NCI-H82 (cell line): ENCODE measurements at regions not wholly inside any gene's neighbourhood (a gene's known extent, or its start where the extent isn't known, plus 50 kb on each side); places are given as distances from the start of the nearest gene placed in this dataset.
"Not testable (repeated sequence)": the region's sequence is repeated elsewhere in the genome, so short reads cannot be mapped to it uniquely, and the experiment has no call there.

ENCODE experiments used
- DNase-seq: peaks from one replicate; lab custom pipeline; 2025; lab: John Stamatoyannopoulos, UW

DNA sequence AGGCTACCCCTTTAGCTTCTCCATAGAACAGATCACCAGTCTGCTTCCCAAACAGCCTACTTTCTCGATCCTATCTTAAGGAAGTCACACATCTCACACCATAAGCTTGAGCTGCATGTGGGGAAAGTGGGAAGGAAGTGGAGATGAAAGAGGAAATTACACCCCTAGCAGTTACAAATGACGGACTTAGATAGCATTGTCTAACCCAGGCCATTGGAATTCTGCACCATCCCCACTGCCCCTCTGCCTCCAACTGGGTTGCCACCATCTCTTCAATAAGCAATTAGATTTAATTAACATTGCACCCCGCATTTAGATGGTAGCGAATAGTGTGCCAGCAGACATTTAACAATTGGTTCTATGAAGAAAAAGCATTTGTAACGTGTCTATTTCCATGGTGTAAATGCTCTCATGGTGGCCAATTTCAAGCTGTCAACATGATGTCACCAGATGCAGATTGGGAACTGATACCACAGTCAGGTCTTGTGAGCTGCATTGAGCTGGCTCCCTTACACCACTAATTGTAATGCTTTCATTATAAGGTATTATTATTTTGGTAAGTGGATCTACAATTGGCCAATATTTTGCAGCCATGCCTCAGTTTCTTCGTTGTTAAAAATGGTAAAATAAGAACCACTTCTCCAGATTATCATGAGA, 124.7 kb downstream of the CD24 start:
- DNase-seq = no peak

DNA sequence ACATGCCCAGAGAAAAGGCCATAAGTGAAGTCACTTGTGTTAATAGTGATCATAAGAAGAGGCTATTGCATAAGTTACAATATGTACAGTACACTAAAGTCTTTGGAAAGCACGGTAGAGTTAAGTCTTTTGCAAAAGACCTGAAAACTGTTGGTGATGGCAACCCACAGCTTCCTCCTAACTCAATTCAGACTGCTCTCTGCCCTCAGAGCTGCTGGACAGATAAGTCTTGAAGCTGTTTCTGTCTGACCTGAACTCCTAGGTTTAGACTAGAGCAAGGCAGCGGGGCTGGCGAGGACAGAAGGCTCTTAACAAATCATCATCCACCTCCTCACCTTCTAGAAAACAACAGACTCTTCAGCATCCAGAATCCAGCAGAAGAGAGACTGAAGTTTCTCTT, 125.4 kb downstream of the CD24 start:
- no peak for DNase-seq

DNA sequence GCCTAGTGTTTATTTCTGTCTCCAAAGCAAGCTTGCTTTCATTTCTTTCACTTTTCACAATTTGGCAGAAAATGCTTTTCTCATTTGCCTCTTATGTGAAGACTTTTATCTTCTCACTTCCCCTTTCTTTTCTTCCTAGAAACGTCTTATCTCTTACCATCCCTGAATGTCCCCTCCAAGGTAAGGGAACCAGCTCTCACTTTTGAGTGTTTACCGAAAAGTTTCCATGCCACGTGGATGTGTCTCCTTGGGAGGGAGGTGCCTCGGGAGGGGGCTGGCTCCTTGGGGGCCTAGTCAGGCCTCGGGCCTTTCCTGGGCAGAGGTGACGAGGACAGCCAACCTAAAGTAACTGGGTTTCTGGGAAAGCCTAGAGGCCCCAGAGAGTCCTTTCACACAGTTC, 127.4 kb downstream of the CD24 start:
- no peak for DNase-seq

DNA sequence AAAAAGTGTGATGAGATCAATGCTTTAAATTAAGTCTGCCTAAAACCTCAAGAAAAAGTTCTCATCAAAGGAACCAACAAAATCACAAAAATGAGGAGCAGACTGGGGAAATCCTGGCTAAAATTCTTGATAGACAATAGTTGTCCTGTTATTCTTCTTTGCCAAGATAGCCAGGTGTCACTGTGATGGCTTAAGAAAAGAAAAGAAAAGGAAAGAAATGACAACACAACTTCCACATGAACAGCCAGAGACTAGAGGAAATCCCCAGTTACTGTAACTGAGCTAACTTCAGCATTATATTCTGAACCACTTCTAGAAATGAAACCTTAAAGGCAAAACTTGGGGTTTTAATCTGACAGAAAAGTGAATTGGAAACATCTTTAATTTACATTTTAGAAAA, 129.6 kb downstream of the CD24 start:
- DNase-seq = no peak

DNA sequence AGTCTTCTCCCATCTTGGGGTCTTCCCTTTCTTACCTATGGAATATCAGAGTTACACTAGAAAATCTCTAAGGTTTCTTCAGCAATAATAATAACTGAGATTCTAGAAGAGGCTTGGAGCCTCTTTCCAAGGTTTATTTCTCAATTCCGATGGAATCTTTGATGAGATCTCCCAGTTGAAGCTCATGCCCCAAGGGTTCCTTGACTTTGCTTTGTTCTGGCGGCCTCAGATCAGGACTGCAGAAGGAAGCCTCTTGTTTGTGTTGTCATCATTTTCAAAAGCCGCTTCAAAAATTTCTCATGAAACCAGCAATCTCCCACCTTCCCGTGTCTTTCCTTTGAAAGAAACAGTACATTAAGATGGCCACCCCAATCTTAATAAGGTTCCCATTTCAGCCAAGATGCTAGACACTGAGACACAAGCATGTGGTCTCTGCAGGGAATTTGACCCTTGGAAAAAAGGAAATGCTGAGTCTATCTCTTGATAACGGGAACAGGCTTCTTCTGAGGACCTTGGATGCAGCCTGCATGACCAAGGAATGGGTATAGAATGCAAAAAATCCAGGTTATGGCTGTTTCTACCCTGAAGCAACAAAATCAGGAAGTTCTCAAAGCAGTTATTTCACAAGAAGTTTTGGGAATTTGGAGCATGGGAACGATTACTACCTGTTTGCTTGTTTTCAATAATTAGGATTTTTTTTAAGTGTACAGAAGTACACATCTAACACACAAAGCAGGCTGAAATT, 141.6 kb downstream of the CD24 start:
- no peak for DNase-seq

DNA sequence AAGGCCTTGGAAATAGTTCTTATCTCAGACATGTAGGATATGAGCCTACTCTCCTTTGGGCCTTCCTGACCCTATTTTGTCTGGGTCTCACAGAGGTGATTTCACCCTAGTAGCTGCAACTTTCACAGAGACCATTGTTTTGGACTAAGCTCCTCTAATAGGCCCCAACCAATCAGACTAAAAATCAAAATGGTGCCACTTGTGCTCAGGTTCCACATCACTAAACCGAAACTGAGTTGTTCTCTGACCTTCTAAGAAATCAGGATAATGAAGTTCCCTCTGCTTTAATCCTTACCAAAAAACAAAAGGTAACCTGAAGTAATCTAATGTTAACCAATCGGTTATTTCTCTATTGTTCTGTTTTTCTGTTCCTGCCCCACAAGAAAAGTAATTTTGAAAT, 143.6 kb downstream of the CD24 start:
- DNase-seq = no peak

DNA sequence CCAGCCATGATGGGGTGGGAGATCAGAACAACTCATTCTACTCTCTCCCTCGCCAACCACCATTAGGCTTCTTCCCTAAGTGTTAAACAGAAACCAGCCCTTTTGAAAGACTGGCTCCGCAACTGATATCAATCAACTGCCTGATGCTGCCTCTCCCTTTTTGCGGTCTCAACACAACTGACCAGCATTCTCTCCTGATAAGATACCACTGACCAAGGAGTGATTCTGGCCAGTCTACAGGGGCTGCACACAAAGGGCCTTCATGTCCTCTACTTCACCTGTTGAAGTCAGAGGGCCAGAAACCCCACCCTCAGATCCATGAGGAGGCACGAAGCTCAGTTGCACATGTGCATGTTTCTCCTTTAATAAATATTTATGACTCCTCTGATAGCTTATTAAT, 145.1 kb downstream of the CD24 start:
- no peak for DNase-seq

DNA sequence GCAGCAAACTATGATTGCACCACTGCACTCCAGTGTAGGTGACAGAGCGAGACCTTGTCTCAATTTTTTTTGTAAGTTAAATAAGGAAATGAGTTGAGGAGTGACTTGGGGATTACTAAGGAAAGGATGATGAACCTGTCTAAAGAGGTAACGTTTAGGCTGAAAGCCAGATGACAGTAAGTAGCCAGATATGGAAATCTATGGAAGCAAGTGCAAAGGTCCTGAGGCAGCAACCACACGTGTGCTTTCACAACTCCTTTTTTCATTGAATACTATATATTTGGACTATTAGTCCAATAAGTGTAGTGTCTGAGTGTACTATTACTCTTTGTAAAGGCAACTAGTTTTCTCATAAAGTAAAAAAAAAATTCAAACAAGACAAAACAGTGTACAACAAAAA, 147.4 kb downstream of the CD24 start:
- DNase-seq = no peak

DNA sequence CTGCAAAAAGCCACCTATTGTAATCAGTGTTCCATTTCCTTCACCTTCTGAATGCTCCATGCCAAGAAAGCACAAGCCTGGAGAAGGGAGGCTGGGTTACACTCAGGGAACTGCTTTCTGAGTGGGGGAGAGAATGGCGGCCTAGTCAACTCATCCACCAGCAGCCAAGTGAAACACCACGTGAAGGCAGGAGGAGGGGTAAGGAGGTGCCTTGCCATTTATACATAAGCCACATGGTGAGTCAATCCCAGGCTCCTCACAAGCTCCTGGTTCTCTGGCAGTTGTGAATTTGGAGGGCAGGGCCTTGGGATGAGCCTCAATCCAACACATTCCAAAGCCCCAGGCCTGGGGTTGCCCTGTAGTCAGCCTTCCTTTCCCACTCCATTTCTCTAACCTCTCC, 149.4 kb downstream of the CD24 start:
- DNase-seq = no peak

DNA sequence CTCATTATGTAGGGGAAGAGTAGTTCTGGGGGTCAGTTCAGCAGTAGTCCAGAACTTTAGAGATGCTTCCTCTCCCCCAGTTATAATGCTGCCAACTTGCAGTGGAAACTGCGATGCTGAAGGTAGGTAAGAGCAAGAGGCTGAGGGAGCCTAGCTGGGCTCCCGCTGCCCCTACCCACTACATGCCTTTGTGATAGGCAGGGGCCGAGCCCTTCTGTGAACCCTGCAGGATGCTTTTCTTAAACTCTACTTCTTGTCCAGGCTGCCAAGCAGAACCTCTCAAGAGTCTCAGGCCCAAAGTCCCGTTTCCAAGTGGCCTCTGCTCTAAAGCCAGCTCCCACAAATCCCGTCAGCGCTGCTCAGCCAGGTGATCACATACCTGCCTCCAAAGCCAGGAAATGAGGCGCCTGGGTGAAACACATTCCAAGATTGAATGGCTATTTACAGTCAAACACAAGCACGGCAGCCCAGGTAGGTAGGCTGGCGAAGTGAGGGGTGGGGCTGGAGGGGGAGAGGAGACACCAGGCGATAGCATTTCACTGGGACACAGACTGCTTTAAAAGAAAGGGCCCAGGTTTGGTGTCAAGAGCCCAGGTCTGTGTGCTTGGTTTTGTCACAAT, 150.7 kb downstream of the CD24 start:
- no peak for DNase-seq

DNA sequence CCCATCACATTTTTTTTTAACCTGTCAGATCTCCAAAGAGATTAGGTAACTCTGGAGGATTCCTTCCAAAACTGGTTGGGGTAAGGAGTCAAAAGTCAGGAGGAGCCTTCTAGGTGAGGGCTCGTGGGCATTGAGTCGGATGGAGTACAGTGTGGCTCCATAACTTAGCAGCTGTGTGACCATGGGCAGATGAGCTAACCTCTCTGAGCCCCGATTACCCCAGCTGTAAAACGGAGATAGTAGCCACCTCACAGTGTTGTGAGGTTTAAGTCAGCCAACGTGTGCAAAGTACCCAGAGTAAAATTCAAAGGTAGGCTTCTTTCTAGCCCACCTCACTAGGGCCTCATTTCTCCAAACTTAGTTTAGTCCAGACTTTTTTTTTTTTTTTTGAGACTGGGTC, 151.5 kb downstream of the CD24 start:
- no peak for DNase-seq

DNA sequence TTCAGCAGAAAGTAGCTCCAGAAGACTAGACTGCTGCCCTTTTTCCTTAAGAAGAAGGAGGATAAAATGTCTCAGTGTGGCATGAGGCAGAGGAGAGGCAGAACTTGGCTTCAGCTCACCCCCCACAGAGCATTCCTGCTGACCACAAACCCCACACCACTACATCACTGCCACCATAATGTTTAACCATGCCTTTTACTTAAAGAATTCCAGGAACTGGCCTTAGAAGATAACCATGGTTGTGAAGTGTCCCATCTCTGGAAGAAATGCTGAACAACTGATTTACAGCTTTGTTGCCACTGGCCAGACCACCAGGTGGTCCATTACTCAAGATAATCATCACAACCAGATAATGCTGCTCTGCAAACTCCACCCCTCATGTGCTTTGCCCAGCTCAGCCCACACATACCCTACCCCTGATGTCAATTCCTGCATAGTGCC, 154.1 kb downstream of the CD24 start:
- DNase-seq = no peak

DNA sequence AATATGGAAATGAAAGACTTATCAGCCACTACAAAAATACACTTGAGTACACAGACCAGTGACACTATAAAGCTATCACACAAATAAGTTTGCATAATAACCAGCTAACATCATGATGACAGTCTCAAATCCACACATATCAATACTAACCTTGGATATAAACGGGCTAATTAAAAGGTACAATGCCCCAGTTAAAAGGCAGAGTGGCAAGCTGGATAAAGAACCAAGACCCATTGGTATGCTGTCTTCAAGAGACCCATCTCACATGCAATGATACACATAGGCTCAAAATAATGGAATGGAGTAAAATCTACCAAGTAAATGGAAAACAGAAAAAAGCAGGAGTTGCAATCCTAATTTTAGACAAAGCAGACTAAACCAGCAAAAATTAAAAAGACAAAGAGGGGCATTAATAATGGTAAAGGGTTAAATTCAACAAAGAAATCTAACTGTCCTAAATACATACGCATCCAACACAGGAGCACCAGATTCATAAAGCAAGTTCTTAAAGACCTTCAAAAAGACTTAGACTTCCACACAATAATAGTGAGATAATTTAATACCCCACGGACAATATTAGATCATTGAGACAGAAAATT, 163.3 kb downstream of the CD24 start:
- DNase-seq = no peak

DNA sequence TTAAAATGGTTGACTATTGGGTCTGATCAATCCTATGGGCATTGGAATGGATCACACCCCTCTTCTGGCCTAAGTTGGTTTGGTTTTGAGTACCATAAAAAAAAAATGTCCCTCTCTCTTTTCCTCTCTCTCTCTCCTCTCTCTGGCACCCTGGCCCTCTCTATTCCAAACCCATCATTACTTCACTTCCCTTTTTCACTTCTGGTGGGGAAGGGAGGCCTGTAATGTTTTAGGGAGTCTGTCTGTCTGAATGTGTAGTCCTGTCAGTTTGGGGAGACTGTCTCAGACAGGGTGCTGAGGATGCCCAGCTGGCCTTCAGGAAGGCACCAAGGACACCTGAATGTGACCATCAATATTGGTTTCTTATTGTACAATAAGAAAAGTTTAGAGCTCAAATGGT, 165.8 kb downstream of the CD24 start:
- no peak for DNase-seq

DNA sequence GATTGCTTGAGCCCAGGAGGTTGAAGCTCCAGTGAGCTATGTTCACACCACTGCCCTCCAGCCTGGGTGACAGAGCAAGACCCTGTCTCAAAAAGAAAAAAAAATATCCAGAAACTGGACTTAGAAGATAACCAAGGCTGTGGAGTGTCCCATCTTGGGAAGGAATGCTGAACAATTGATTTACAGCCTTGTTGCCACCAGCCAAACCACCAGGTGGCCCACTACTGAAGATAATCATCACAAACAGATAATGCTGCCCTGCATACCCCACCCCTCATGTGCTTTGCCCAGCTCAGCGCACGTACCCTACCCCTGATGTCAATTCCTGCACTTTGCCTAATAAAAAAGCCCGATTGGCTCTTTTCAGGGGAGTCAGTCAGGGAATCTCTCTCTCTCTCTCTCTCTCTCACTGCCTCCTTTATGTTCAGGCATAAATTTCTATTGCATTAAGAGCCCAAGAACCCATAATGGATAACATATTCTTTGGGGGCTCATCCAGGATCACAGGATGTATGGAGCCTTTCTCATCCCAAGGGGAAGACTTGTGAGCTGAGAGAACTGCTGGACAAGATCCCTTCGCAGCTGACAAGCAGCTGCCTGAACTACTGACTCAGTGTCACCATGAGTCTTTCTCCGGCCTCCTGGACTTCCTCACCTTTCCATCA, 166.4 kb downstream of the CD24 start:
- no peak for DNase-seq

DNA sequence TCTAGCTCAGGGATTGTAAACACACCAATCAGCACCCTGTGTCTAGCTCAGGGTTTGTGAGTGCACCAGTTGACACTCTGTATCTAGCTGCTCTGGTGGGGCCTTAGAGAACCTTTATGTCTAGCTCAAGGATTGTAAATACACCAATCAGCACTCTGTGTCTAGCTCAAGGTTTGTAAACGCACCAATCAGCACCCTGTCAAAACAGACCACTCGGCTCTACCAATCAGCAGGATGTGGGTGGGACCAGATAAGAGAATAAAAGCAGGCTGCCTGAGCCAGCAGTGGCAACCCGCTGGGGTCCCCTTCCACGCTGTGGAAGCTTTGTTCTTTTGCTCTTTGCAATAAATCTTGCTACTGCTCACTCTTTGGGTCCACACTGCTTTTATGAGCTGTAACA, 168.3 kb downstream of the CD24 start:
- DNase-seq = not testable (repeated sequence)

DNA sequence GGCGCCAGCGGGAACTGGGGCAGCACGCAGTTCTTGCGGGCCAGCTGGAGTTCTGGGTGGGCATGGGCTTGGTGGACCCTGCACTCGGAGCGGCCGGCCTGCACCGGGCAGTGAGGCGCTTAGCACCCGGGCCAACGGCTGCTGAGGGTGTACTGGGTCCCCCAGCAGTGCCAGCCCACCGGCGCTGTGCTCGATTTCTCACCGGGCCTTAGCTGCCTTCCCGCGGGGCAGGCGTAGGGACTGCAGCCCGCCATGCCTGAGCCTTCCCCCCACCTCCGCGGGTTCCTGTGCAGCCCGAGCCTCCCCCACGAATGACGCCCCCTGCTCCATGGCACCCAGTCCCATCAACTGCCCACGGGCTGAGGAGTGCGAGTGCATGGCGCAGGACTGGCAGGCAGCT, 168.8 kb downstream of the CD24 start:
- no peak for DNase-seq

DNA sequence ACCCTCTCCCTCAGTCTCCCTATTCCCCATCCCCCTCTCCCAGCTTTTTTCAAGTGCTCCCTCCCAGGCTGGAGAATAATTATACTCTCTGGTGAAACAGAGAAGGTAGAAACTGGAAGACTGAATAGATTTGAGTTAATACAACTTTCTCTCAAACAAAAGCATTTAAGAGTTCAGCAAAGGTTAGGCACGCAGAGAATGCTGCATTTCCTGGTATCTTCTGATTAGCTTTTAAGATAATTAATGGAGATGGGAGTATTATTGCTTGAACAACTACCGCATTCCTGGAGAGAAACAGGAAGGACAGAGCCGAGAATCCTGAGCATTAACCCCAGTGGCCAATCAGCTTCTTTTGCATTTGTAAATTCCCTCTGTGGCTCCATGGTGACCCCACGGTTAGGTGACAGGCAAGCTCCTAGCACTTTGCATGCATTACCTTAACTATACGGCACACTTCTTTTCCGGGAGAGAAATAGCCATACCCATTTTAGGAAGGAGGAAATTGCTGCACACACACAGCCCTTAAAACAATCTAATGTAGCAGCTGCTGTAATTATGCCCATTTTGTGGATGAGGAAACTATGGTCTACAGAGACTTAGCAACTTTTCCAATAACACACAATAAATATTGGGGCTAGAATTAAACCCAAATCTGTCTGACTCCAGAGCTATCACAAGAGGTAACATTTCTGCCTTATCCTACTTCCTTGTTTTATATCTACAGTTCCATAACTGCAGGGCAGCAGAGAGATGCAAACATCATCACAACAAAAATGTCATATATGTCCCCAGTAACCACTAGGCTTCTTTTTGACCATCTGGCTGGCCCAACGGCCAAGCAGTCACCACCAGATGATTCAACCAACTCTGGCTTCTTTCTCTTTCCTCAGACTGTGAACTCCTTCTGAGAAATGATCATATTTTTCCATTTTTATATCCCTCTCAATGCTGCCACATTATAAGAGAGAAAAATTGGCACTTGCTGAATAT, 169.9 kb downstream of the CD24 start:
- DNase-seq = no peak

DNA sequence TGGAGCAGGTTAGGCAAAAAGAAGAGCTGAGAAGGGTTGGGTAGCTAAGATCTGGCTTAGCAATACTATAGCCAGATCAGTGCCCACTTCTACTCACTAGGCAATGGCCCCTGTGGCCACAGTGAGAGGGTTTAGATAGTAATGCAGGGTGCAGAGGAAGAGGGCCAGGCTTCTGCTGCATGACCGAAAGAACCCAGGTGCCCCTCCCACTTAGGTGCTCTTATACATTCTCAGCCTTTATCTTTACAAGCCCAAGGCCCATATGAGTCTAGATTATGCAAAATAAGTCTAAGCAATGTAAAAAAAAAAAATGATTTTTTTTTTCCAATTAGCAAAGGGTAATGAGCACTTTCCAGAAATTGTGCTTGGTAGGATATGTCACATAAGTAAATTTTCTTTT, 171.3 kb downstream of the CD24 start:
- no peak for DNase-seq

DNA sequence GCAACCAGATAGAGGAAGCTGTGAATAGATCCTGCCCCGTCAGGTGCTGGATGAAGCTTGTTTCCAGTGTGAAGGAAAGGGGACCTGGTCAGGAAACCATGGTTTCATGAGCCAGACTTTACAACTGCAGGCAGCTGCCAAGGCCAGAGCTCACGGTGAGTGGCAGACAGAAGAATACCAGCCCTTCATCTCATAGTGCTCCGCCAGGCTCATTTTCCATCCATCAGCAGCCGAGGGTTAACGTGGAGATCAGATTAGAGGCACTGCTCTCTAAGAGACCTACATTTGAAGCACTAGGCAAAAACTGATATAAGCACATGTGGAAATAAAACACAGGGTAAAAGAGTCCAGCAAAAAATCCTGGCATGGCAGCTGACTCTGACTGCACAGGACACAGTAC, 172.4 kb downstream of the CD24 start:
- DNase-seq = no peak

DNA sequence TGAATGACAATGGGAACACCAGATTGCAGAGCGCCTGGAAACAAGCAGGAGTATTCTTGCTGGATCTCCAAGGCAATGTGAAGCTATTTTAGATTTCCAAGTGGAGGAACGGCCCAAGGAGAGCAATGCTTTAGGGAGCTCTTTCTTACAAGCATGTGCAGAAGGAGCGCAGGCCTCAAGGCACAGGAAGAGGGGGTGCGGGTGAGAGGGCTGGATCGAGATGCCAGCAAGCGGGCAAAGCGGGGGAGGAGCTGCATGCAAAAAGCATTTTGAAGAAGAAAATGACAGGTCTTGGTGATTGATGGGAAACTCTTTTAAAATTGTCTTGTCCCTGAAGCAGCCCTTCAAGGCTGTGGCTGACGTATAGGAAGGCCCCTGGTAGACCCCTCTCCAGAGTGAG, 171.9 kb downstream of the QRSL1 start:
- DNase-seq = no peak
